ENCODE measurements at regions not wholly inside any gene's neighbourhood (a gene's known extent, or its start where the extent isn't known, plus 50 kb on each side); places are given as distances from the start of the nearest gene placed in this dataset.

GRCh38 chr6:18962361-18962905, 575.3 kb downstream of the RNF144B start:
- DNase-seq (ENCODE audit: low read depth in 2 of 2): no peak

GRCh38 chr6:18963439-18963838, 576.3 kb downstream of the RNF144B start:
- DNase-seq (ENCODE audit: low read depth in 2 of 2): no peak

- DNase-seq (ENCODE audit: low read depth in 2 of 2): no peak
Observed at GRCh38 chr6:18973251-18973650, 586.1 kb downstream of the RNF144B start.

GRCh38 chr6:18976091-18976490, 588.9 kb downstream of the RNF144B start:
- DNase-seq (ENCODE audit: low read depth in 2 of 2): no peak

- DNase-seq (ENCODE audit: low read depth in 2 of 2): no peak
Observed at GRCh38 chr6:18976966-18977365, 589.8 kb downstream of the RNF144B start.

GRCh38 chr6:18978337-18979128, 591.4 kb downstream of the RNF144B start:
- DNase-seq (ENCODE audit: low read depth in 2 of 2): no peak

- DNase-seq (ENCODE audit: low read depth in 2 of 2): no peak
Observed at GRCh38 chr6:18985061-18985460, 597.9 kb downstream of the RNF144B start.

GRCh38 chr6:18985996-18986395, 598.8 kb downstream of the RNF144B start:
- DNase-seq (ENCODE audit: low read depth in 2 of 2): no peak

- DNase-seq (ENCODE audit: low read depth in 2 of 2): no peak
Observed at GRCh38 chr6:18988636-18989035, 601.5 kb downstream of the RNF144B start.

- DNase-seq (ENCODE audit: low read depth in 2 of 2): peak; percentile 8 to 27
Observed at GRCh38 chr6:18990059-18990978, 603.2 kb downstream of the RNF144B start.

GRCh38 chr6:18997375-18997826, 610.3 kb downstream of the RNF144B start:
- DNase-seq (ENCODE audit: low read depth in 2 of 2): no peak

- DNase-seq (ENCODE audit: low read depth in 2 of 2): no peak
Observed at GRCh38 chr6:19002976-19003560, 615.9 kb downstream of the RNF144B start.

- DNase-seq (ENCODE audit: low read depth in 2 of 2): no peak
Observed at GRCh38 chr6:19004176-19004575, 617.0 kb downstream of the RNF144B start.

GRCh38 chr6:19009769-19010168, 622.6 kb downstream of the RNF144B start:
- DNase-seq (ENCODE audit: low read depth in 2 of 2): no peak

- no peak for DNase-seq (ENCODE audit: low read depth in 2 of 2)
Observed at GRCh38 chr6:19013026-19013705, 626.0 kb downstream of the RNF144B start.

- no peak for DNase-seq (ENCODE audit: low read depth in 2 of 2)
Observed at GRCh38 chr6:19024737-19025136, 637.6 kb downstream of the RNF144B start.

- no peak for DNase-seq (ENCODE audit: low read depth in 2 of 2)
Observed at GRCh38 chr6:19028201-19028600, 641.1 kb downstream of the RNF144B start.

GRCh38 chr6:19032591-19033295, 645.6 kb downstream of the RNF144B start:
- no peak for DNase-seq (ENCODE audit: low read depth in 2 of 2)

- DNase-seq (ENCODE audit: low read depth in 2 of 2): no peak
Observed at GRCh38 chr6:19033683-19034082, 646.5 kb downstream of the RNF144B start.

GRCh38 chr6:19034986-19035385, 647.8 kb downstream of the RNF144B start:
- no peak for DNase-seq (ENCODE audit: low read depth in 2 of 2)

Measured in stimulated activated CD8-positive, alpha-beta memory T cell treated with anti-CD3 and anti-CD28 coated beads, Interleukin-2, amount 100 ng/mL, for 48 hours (primary cell).